DOHH2 (cell line): ENCODE measurements at regions not wholly inside any gene's neighbourhood (a gene's known extent, or its start where the extent isn't known, plus 50 kb on each side); places are given as distances from the start of the nearest gene placed in this dataset.

ENCODE experiments used
- H3F3A ChIP-seq: fragments of 200-600 bp; sonication (generic), shearing (Covaris generic); 2 replicates; pipeline ENCODE4 v1.6.0; 2016; ENCODE audit warnings: antibody characterized with exemption, mild to moderate bottlenecking; ENCODE audit not compliant: control insufficient read depth, insufficient read depth
- H3K27ac ChIP-seq: fragments of 200-600 bp; sonication (generic); 2 replicates; pipeline ENCODE4 v1.5.1; 2014; ENCODE audit warnings: low read depth, mild to moderate bottlenecking, low read length, moderate library complexity
- H3K27me3 ChIP-seq: fragments of 200-600 bp; sonication (generic); 2 replicates; pipeline ENCODE4 v1.6.1; 2014; ENCODE audit warnings: mild to moderate bottlenecking, low read length, mixed read lengths; ENCODE audit not compliant: control insufficient read depth
- H3K36me3 ChIP-seq: fragments of 200-600 bp; sonication (generic); 2 replicates; pipeline ENCODE4 v1.6.1; 2014; ENCODE audit warnings: mild to moderate bottlenecking, low read length, moderate library complexity, mixed read lengths; ENCODE audit not compliant: control insufficient read depth
- H3K4me1 ChIP-seq: fragments of 200-600 bp; sonication (generic); 2 replicates; pipeline ENCODE4 v1.6.1; 2014; ENCODE audit warnings: mild to moderate bottlenecking, low read length, mixed read lengths; ENCODE audit not compliant: control insufficient read depth
- H3K4me2 ChIP-seq: fragments of 200-600 bp; sonication (generic); 2 replicates; pipeline ENCODE4 v1.6.0; 2014; ENCODE audit warnings: mild to moderate bottlenecking, low read length, moderate library complexity
- H3K4me3 ChIP-seq: fragments of 200-600 bp; sonication (generic); 2 replicates; pipeline ENCODE4 v1.5.1; 2014; ENCODE audit warnings: mild to moderate bottlenecking, low read length, mixed read lengths
- H3K79me2 ChIP-seq: fragments of 200-600 bp; sonication (generic); 2 replicates; pipeline ENCODE4 v1.6.1; 2014; ENCODE audit warnings: mild to moderate bottlenecking, low read length, mixed read lengths; ENCODE audit not compliant: control insufficient read depth
- H3K9me2 ChIP-seq: fragments of 200-600 bp; sonication (generic); replicated peaks from 2 replicates; pipeline ENCODE4 v1.6.1; 2014; ENCODE audit warnings: mild to moderate bottlenecking, low read length, mixed read lengths; ENCODE audit not compliant: control insufficient read depth
- H3K9me3 ChIP-seq: fragments of 200-600 bp; sonication (generic); 2 replicates; pipeline ENCODE4 v1.6.1; 2014; ENCODE audit warnings: antibody characterized with exemption, low read length, mixed read lengths; ENCODE audit not compliant: control insufficient read depth, insufficient read depth
- H4K20me1 ChIP-seq: fragments of 200-600 bp; sonication (generic); 2 replicates; pipeline ENCODE4 v1.6.0; 2014; ENCODE audit warnings: low read depth, mild to moderate bottlenecking, antibody characterized with exemption, low read length, moderate library complexity; ENCODE audit not compliant: control insufficient read depth, insufficient read depth
- EZH2phosphoT487 ChIP-seq: fragments of 200-600 bp; sonication (generic); IDR thresholded peaks from 2 replicates; pipeline ENCODE4 v1.6.1; 2017; ENCODE audit warnings: borderline replicate concordance, mild to moderate bottlenecking, antibody characterized with exemption, low read length, moderate library complexity, mixed read lengths
- TF ChIP-seq, protein P1 (sequence below): fragments of 200-600 bp; sonication (generic); IDR thresholded peaks from one replicate; pipeline ENCODE4 v1.5.1; 2014; ENCODE audit warnings: antibody characterized with exemption, mild to moderate bottlenecking, low read depth, low read length; ENCODE audit not compliant: poor library complexity, severe bottlenecking

DNA sequence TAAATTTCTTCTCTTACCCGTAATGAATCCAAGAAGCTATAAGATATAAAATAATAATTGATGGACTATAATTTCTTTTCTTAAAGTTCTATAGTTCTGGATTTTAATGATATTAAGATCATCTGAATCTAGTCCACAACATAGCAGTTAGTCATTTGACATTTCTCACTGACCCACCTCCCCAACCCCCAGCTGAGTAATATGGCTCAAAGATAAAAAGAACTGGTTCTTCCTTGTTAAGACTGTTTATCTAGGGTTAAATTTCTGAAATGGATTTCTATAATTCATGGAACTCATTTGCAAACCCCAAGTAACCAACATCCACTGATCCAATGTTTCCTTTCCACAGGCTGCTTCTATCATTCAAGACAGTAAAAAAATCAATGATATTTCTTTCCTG, 133.9 kb upstream of the SOX9 start:
- Histone ChIP-seq H4K20me1 (no peaks in the 10 kb centered on the region), H3K9me2 (no peaks in the 10 kb centered on the region), H3K27ac (no peak overlapping the region), H3K9me3 (no peaks in the 10 kb centered on the region), H3K36me3 (no peaks in the 10 kb centered on the region), H3K4me3 (no peak overlapping the region), H3K79me2 (no peaks in the 10 kb centered on the region), H3K4me2 (no peak overlapping the region), H3K27me3 (no peaks in the 10 kb centered on the region), H3K4me1 (peaks cover 6% of the 10 kb centered on the region), H3F3A (no peaks in the 10 kb centered on the region)
- TF ChIP-seq, protein P1, sequence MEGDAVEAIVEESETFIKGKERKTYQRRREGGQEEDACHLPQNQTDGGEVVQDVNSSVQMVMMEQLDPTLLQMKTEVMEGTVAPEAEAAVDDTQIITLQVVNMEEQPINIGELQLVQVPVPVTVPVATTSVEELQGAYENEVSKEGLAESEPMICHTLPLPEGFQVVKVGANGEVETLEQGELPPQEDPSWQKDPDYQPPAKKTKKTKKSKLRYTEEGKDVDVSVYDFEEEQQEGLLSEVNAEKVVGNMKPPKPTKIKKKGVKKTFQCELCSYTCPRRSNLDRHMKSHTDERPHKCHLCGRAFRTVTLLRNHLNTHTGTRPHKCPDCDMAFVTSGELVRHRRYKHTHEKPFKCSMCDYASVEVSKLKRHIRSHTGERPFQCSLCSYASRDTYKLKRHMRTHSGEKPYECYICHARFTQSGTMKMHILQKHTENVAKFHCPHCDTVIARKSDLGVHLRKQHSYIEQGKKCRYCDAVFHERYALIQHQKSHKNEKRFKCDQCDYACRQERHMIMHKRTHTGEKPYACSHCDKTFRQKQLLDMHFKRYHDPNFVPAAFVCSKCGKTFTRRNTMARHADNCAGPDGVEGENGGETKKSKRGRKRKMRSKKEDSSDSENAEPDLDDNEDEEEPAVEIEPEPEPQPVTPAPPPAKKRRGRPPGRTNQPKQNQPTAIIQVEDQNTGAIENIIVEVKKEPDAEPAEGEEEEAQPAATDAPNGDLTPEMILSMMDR = no peak
- no peak for TF ChIP-seq EZH2phosphoT487

DNA sequence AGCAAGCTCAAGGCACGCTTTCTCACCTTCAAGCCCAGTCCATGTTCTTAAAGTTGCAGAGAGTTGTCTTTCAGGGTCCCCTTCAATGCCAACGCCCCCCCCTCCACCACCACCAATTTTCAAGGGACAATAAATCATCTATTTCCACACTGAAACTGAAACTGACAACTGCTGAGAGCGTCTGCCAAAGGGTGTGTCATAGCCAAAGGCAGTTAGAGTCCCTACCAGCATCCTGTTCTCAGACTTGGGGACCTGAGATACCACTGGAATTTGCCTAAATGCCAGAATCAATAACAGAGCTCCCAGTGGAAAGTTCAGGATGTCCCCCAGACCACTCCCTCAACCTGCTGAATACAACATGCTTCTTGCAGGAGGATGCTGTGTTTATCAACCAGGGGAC, 133.2 kb upstream of the SOX9 start:
- no peaks in the 10 kb centered on the region for H3K9me2 ChIP-seq
- TF ChIP-seq, protein P1 = no peak
- TF ChIP-seq EZH2phosphoT487 = no peak
- no peaks in the 10 kb centered on the region for H3F3A ChIP-seq
- peaks cover 6% of the 10 kb centered on the region for H3K4me1 ChIP-seq
- H3K36me3 ChIP-seq = no peaks in the 10 kb centered on the region
- H3K27me3 ChIP-seq = no peaks in the 10 kb centered on the region
- no peaks in the 10 kb centered on the region for H4K20me1 ChIP-seq
- no peaks in the 10 kb centered on the region for H3K79me2 ChIP-seq
- H3K4me2 ChIP-seq = no peak overlapping the region
- H3K27ac ChIP-seq = no peak overlapping the region
- H3K9me3 ChIP-seq = no peaks in the 10 kb centered on the region
- no peak overlapping the region for H3K4me3 ChIP-seq

DNA sequence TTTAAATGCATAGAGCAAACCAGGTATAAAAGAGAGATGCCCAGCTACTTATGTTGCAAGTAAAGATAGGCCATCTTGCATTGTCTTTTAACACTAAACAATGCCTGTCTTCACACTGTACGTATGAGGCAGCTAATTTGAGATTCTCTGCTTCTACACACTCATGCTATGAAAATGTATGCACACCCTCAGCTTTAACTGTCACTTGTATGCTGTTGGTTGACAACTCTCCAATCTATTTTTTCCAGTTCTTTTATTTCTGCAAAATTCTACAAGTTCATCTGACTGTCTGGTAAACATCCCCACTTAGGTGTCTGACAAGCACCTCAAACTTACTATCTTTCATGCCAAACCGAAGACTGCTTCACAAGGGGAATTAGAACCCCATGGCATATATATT, 131.7 kb upstream of the SOX9 start:
- Histone ChIP-seq H3K9me2 (no peaks in the 10 kb centered on the region), H3K4me3 (no peak overlapping the region), H4K20me1 (no peaks in the 10 kb centered on the region), H3F3A (no peaks in the 10 kb centered on the region), H3K27me3 (no peaks in the 10 kb centered on the region), H3K79me2 (no peaks in the 10 kb centered on the region), H3K4me2 (no peak overlapping the region), H3K27ac (no peak overlapping the region), H3K4me1 (peaks cover 6% of the 10 kb centered on the region), H3K36me3 (no peaks in the 10 kb centered on the region), H3K9me3 (no peaks in the 10 kb centered on the region)
- no peak for TF ChIP-seq EZH2phosphoT487
- TF ChIP-seq, protein P1 = no peak

DNA sequence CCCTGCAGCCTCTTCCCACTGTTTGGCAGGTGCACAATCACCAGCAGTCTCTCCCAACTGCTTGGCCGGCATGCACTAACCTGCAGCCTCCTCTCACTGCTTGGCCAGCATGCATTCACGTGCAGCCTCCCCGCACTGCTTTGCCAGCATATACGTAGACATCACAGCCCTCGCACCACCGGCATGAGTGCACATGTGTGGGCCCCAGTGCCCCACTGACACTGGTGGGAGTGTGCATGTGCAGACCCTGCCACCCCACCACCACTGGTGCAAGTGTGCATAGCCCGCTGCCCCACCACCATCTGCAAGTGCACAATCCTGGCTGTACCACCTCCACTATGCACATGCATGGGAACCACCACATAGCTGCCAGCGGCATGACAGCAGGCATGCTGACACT, 127.5 kb upstream of the SOX9 start:
- Histone ChIP-seq H3K4me3 (no peak overlapping the region), H3K9me2 (no peaks in the 10 kb centered on the region), H3K27ac (no peak overlapping the region), H3K27me3 (no peaks in the 10 kb centered on the region), H3K79me2 (no peaks in the 10 kb centered on the region), H3K36me3 (no peaks in the 10 kb centered on the region), H4K20me1 (no peaks in the 10 kb centered on the region), H3K4me1 (peaks cover 6% of the 10 kb centered on the region), H3F3A (no peaks in the 10 kb centered on the region), H3K4me2 (no peak overlapping the region), H3K9me3 (no peaks in the 10 kb centered on the region)
- no peak for TF ChIP-seq EZH2phosphoT487
- TF ChIP-seq, protein P1 = no peak
